VCaP (cell line): ENCODE measurements at regions not wholly inside any gene's neighbourhood (a gene's known extent, or its start where the extent isn't known, plus 50 kb on each side); places are given as distances from the start of the nearest gene placed in this dataset.
A peak's percentile ranks its signal among the peaks of the same experiment; 100 is the strongest.

Experiments used
- H3K27ac ChIP-seq: fragments of 450-650 bp; 2 replicates; pipeline ENCODE4 v1.5.1; 2017
- TF ChIP-seq, protein P1 (sequence below): fragments of 450-650 bp; conservative IDR thresholded peaks from 2 replicates; pipeline ENCODE4 v1.5.1; 2017; ENCODE audit warnings: mild to moderate bottlenecking, moderate library complexity

DNA sequence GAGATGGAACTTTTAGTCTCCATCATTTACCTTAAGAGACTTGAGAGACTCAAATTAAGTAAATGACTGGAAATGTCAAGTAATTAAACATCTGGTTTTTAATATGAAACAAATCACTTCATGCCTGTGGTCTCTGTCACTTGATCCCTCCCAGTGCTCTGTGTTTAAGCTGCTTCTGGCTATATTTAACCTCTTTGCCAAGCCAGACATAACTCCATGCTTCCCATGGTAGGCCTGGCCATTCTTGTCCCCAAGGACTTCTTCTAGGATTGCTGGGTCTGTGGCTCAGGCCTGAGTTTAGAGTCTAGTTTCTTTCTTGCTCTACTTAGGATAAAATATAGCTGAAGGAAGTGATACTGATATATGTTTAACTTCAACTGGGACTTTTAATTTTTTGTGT, 1013.6 kb downstream of the FLRT2 start:
- no peak overlapping the region for H3K27ac ChIP-seq
- TF ChIP-seq, protein P1, sequence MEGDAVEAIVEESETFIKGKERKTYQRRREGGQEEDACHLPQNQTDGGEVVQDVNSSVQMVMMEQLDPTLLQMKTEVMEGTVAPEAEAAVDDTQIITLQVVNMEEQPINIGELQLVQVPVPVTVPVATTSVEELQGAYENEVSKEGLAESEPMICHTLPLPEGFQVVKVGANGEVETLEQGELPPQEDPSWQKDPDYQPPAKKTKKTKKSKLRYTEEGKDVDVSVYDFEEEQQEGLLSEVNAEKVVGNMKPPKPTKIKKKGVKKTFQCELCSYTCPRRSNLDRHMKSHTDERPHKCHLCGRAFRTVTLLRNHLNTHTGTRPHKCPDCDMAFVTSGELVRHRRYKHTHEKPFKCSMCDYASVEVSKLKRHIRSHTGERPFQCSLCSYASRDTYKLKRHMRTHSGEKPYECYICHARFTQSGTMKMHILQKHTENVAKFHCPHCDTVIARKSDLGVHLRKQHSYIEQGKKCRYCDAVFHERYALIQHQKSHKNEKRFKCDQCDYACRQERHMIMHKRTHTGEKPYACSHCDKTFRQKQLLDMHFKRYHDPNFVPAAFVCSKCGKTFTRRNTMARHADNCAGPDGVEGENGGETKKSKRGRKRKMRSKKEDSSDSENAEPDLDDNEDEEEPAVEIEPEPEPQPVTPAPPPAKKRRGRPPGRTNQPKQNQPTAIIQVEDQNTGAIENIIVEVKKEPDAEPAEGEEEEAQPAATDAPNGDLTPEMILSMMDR, result no peak

DNA sequence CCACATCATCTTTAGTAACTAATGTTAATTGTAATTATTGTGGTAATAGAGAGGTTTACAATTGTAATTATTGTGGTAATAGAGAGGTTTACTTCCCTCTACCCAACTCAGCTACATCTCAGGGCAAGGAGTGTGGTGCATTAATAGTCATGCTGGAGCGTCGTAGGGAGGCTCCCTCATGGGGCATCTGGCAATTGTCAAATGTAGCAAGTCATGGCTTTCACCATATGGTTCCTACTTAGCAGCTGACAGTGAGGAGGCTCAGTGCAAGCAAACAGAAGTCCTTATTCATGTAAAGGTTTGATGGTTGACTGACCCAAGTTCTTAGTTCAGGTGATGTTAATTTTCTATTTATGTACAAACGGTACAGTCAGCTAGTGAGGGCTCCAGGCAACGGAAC, 1012.0 kb downstream of the FLRT2 start:
- TF ChIP-seq, protein P1, result no peak

DNA sequence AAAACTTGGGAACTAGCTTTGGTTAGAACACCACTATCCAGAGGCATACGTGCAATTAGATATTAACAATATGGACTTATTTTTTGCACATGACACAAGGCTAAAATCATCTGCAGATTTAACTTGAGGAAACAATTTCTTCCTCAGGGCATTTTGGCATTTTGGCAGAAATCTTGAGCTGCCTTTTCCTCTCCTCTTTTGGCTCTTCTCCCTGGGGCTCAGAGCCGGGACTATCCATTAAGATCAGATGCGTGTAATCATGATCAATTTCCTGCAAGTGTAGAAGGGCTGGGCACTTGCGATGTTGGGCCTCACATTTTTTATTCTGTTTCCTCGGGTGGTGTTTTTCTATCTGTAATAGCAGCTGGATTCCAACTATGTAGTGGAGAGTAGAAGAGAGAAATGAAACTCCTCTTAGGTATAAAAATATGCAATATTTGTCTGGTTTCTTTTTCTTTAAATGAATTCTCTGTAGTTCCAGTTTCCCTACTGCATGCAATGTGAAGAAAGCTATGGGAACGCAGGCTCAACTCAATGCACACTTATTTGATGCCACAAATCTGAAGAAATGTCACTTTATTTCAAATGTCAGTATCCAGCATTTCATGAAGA, 1010.8 kb downstream of the FLRT2 start:
- H3K27ac ChIP-seq, result no peak overlapping the region

More for the DNA sequence above, 1012.0 kb downstream of the FLRT2 start:
- H3K27ac ChIP-seq, result no peak overlapping the region

DNA sequence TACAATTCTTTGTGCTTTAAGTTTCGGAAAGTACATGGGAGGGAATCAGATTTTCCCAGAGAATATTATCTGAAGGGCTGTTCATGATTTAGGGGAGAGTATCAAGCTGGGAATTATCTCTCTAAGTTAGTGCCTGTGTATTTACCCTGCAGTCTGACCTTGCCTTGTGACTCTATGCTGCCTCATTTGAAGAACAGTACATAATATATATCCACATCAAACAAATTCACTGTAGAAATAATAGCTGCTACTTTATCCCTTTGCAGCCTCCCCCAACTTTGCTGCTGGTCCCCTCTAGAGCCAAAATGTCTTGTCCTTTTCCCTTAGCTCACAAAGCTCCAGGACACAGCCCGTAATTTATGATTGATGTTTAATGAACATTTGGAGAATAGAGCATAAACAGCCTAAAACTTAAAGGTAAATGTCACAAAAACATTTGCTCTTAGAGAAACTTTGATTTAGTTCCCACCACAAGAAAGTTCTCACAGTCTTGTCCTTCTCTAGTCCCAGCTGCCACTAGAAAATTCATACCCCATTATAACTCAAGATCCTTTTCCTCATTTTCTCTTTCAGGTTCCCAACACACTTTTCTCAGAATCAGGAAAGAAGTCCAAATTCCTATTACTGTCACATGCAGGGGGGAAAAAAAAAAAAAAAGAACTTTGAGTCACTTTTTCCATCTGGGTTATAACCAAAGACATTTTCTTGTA, 1009.6 kb downstream of the FLRT2 start:
- TF ChIP-seq, protein P1, result no peak
- no peak overlapping the region for H3K27ac ChIP-seq

More for the DNA sequence above, 1010.8 kb downstream of the FLRT2 start:
- TF ChIP-seq, protein P1, result no peak

DNA sequence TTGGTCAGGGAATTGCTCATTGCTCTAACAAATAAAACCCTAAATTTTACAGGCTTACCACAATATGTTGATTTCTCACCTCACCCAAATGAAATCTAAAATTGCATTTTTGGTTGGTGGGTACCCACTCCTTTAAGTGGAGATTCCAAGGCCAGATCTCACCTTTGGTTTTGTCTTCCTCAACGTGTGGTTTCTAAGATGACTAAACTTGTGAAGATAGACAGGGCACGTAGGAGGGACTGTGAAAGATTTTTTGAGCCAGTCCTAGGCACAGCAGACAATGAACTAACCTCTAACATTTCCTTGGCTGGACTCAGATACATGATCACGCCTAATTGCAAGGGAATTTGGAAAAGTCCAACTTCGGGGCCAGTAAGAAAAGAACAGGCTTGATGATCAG, 1003.9 kb downstream of the FLRT2 start:
- H3K27ac ChIP-seq, result no peak overlapping the region
- TF ChIP-seq, protein P1, result no peak

DNA sequence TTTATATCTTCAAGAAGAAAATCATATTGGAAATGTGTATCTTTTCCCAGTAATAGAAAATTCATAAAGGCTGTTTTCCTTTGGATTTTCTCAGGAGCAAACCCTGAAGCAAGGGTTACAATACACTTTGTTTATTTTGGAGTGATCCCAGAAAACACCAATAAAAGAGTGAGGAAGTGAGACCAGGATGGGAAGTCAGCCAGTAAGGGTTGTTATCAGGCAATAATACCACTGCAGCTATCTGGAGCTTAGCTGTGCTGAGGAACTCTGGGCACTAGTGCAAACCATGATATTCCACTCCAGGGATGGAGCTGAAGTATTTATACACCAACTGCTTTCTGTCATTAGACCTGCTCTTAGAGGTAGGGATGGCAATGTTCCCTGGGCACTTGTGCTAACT, 1002.3 kb downstream of the FLRT2 start:
- peak overlapping the region; percentile 60 for H3K27ac ChIP-seq
- TF ChIP-seq, protein P1, result no peak

DNA sequence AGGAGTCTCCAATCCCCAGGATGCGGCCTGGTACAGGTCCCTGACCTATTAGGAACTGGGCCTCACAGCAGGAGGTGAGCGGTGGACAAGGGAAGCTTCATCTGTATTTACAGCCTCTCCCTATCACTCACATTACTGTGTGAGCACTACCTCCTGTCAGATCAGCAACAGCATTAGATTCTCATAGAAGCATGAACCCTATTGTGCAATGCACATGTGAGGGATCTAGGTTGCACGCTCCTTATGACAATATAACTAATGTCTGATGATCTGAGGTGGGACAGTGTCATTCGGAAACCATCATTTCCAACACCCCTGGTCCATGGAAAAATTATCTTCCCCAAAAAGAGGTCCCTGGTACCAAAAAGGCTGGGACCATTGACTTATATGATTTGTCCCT, 1000.5 kb downstream of the FLRT2 start:
- H3K27ac ChIP-seq, result no peak overlapping the region
- TF ChIP-seq, protein P1, result no peak
